OCI-LY7 (cell line): ENCODE measurements at regions not wholly inside any gene's neighbourhood (a gene's known extent, or its start where the extent isn't known, plus 50 kb on each side); places are given as distances from the start of the nearest gene placed in this dataset.

ENCODE experiments used
- BruUV-seq: library from RNA; stranded (reverse); fragments of 400-500 nt; replicated peaks from 2 replicates; lab custom pipeline; 2021; lab: Mats Ljungman, UMichigan
- CTCF ChIA-PET: fragments of 300-600 bp; sonication (Branson Sonifier 250); formaldehyde crosslinking; loops from one replicate; lab custom pipeline; 2022; ENCODE audit warnings: antibody characterized with exemption; ENCODE audit not compliant: unreplicated experiment; lab: Charles Lee
- POLR2A ChIA-PET: fragments of 300-600 bp; sonication (Branson Sonifier 250); formaldehyde crosslinking; loops from one replicate; lab custom pipeline; 2022; ENCODE audit warnings: antibody characterized with exemption; lab: Charles Lee
- DNase-seq: peaks from one replicate; pipeline ENCODE4 v3.0.0-alpha.2; 2015; ENCODE audit warnings: low spot score
- H2AFZ ChIP-seq: fragments of 200-600 bp; sonication (generic), shearing (Covaris generic); 2 replicates; pipeline ENCODE4 v1.6.1; 2014; ENCODE audit warnings: mild to moderate bottlenecking, antibody characterized with exemption, low read length, moderate library complexity
- H3K27ac ChIP-seq: fragments of 200-600 bp; sonication (generic); 2 replicates; pipeline ENCODE4 v1.5.1; 2014; ENCODE audit warnings: mixed run types, low read depth, mild to moderate bottlenecking, moderate library complexity, low read length, inconsistent platforms; ENCODE audit not compliant: poor library complexity, severe bottlenecking
- H3K36me3 ChIP-seq: fragments of 200-600 bp; sonication (generic); 2 replicates; pipeline ENCODE4 v1.6.1; 2014; ENCODE audit warnings: mild to moderate bottlenecking, antibody characterized with exemption, low read length, moderate library complexity, mixed read lengths; ENCODE audit not compliant: insufficient read depth
- H3K4me1 ChIP-seq: fragments of 200-600 bp; sonication (generic); 2 replicates; pipeline ENCODE4 v1.5.1; 2014; ENCODE audit warnings: mild to moderate bottlenecking, low read length; ENCODE audit not compliant: insufficient read depth, poor library complexity, severe bottlenecking
- H3K4me2 ChIP-seq: fragments of 200-600 bp; sonication (generic); 2 replicates; pipeline ENCODE4 v1.6.1; 2014; ENCODE audit warnings: mild to moderate bottlenecking, low read length
- H3K4me3 ChIP-seq: fragments of 200-600 bp; sonication (generic); 2 replicates; pipeline ENCODE4 v1.5.1; 2014; ENCODE audit warnings: mild to moderate bottlenecking, low read depth, low read length; ENCODE audit not compliant: poor library complexity, severe bottlenecking
- H3K79me2 ChIP-seq: fragments of 200-600 bp; sonication (generic); 2 replicates; pipeline ENCODE4 v1.6.1; 2016; ENCODE audit warnings: low read depth, mild to moderate bottlenecking, low read length, moderate library complexity, mixed read lengths; ENCODE audit not compliant: insufficient read depth
- H3K9me2 ChIP-seq: fragments of 200-600 bp; sonication (generic); 2 replicates; pipeline ENCODE4 v1.6.1; 2016; ENCODE audit warnings: mild to moderate bottlenecking, low read length, mixed read lengths; ENCODE audit not compliant: insufficient read depth
- H3K9me3 ChIP-seq: fragments of 200-600 bp; sonication (generic); 2 replicates; pipeline ENCODE4 v1.6.1; 2014; ENCODE audit warnings: mild to moderate bottlenecking, mixed run types, low read length, mixed read lengths
- H4K20me1 ChIP-seq: fragments of 200-600 bp; sonication (generic); 2 replicates; pipeline ENCODE4 v1.6.1; 2014; ENCODE audit warnings: mild to moderate bottlenecking, antibody characterized with exemption, low read length, moderate library complexity, mixed read lengths; ENCODE audit not compliant: insufficient read depth
- CTCF ChIP-seq: fragments of 200-600 bp; sonication (generic); conservative IDR thresholded peaks from 2 replicates; pipeline ENCODE4 v1.5.1; 2014; ENCODE audit warnings: mild to moderate bottlenecking, antibody characterized with exemption, low read length, moderate library complexity, mixed read lengths
- EZH2phosphoT487 ChIP-seq: fragments of 200-600 bp; sonication (generic); IDR thresholded peaks from 2 replicates; pipeline ENCODE4 v1.6.1; 2018; ENCODE audit warnings: low read depth, borderline replicate concordance, mild to moderate bottlenecking, mixed run types, antibody characterized with exemption, low read length, moderate library complexity, mixed read lengths
- intact Hi-C: fragments of 100-400 bp; cut with micrococcal nuclease; formaldehyde crosslinking; loops from one replicate; pipeline ENCODE4 v1.10.0; 2022; ENCODE audit not compliant: unreplicated experiment

- Histone ChIP-seq H3K36me3 (no peaks in the 10 kb centered on the region), H3K9me3 (no peaks in the 10 kb centered on the region), H3K9me2 (no peaks in the 10 kb centered on the region), H3K4me1 (no peaks in the 10 kb centered on the region), H3K27ac (no peak overlapping the region), H3K79me2 (no peaks in the 10 kb centered on the region), H4K20me1 (no peaks in the 10 kb centered on the region), H2AFZ (no peak overlapping the region), H3K4me2 (no peak overlapping the region), H3K4me3 (no peak overlapping the region)
- no peak for DNase-seq
- intact Hi-C loops, result no loop called here
- no TSS peak for BruUV-seq
- TF ChIP-seq EZH2phosphoT487, result no peak
- no peak for TF ChIP-seq CTCF
- ChIA-PET POLR2A (no interaction called here), CTCF (no interaction called here)
These were observed 154.6 kb upstream of the SESN3 start for GRCh38 chr11:95385577-95385976.

GRCh38 chr11:95379479-95379878, 148.5 kb upstream of the SESN3 start:
- no peak overlapping the region for H3K4me2 ChIP-seq
- TF ChIP-seq CTCF (no peak), EZH2phosphoT487 (no peak)
- H2AFZ ChIP-seq, result no peak overlapping the region
- no peak overlapping the region for H3K4me3 ChIP-seq
- H3K9me2 ChIP-seq, result no peaks in the 10 kb centered on the region
- no peaks in the 10 kb centered on the region for H3K9me3 ChIP-seq
- no peak overlapping the region for H3K27ac ChIP-seq
- no peaks in the 10 kb centered on the region for H3K36me3 ChIP-seq
- intact Hi-C loops, result no loop called here
- H3K79me2 ChIP-seq, result no peaks in the 10 kb centered on the region
- POLR2A ChIA-PET, result interaction anchor here (0.6 to 0.8 kb wide), 2 partner anchors 125 to 231 kb away, joined by 3 read pairs; no protein-coding TSS in a partner anchor
- CTCF ChIA-PET, result no interaction called here
- no peaks in the 10 kb centered on the region for H3K4me1 ChIP-seq
- H4K20me1 ChIP-seq, result no peaks in the 10 kb centered on the region
- no peak for DNase-seq
- no TSS peak for BruUV-seq

- H3K4me1 ChIP-seq, result no peaks in the 10 kb centered on the region
- no peak overlapping the region for H2AFZ ChIP-seq
- no peaks in the 10 kb centered on the region for H3K79me2 ChIP-seq
- BruUV-seq, result no TSS peak
- no peak for DNase-seq
- no peak overlapping the region for H3K4me3 ChIP-seq
- ChIA-PET CTCF (no interaction called here), POLR2A (no interaction called here)
- H3K9me2 ChIP-seq, result no peaks in the 10 kb centered on the region
- H4K20me1 ChIP-seq, result no peaks in the 10 kb centered on the region
- intact Hi-C loops, result no loop called here
- no peaks in the 10 kb centered on the region for H3K9me3 ChIP-seq
- TF ChIP-seq EZH2phosphoT487 (no peak), CTCF (no peak)
- H3K27ac ChIP-seq, result no peak overlapping the region
- H3K4me2 ChIP-seq, result no peak overlapping the region
- H3K36me3 ChIP-seq, result no peaks in the 10 kb centered on the region
These were observed 147.8 kb upstream of the SESN3 start for GRCh38 chr11:95378789-95379188.
